ENCODE measurements at regions not wholly inside any gene's neighbourhood (a gene's known extent, or its start where the extent isn't known, plus 50 kb on each side); places are given as distances from the start of the nearest gene placed in this dataset.

- no peak for TF ChIP-seq CTCF (IDR thresholded peaks at IDR 0.05; ENCODE audit: insufficient read depth, low read length, poor library complexity, severe bottlenecking)
- H3K4me3 ChIP-seq (replicated peaks; ENCODE audit: low read depth, low read length) = no peak overlapping the region
- no peaks in the 10 kb centered on the region for H3K36me3 ChIP-seq (ENCODE audit: control insufficient read depth, insufficient read depth, low read length)
- DNase-seq (ENCODE audit: extremely low read depth, insufficient read length) = no peak
- no peaks in the 10 kb centered on the region; the same call in 1 of the 2 replicates for H3K27me3 ChIP-seq (replicated peaks; ENCODE audit: control insufficient read depth, insufficient read depth, low read length)
Measured at GRCh38 chr1:219398815-219399396, 214.0 kb downstream of the ZC3H11B start.

GRCh38 chr1:219397511-219397910, 215.4 kb downstream of the ZC3H11B start:
- no peak overlapping the region for H3K4me3 ChIP-seq (replicated peaks; ENCODE audit: low read depth, low read length)
- DNase-seq (ENCODE audit: extremely low read depth, insufficient read length) = no peak
- no peak for TF ChIP-seq CTCF (IDR thresholded peaks at IDR 0.05; ENCODE audit: insufficient read depth, low read length, poor library complexity, severe bottlenecking)

GRCh38 chr1:219391297-219391696, 217.6 kb downstream of the LYPLAL1 start:
- H3K4me3 ChIP-seq (replicated peaks; ENCODE audit: low read depth, low read length) = no peak overlapping the region
- no peak for TF ChIP-seq CTCF (IDR thresholded peaks at IDR 0.05; ENCODE audit: insufficient read depth, low read length, poor library complexity, severe bottlenecking)
- H3K27me3 ChIP-seq (replicated peaks; ENCODE audit: control insufficient read depth, insufficient read depth, low read length) = no peaks in the 10 kb centered on the region
- no peak for DNase-seq (ENCODE audit: extremely low read depth, insufficient read length)
- no peaks in the 10 kb centered on the region for H3K36me3 ChIP-seq (ENCODE audit: control insufficient read depth, insufficient read depth, low read length)

More at GRCh38 chr1:219397511-219397910, 215.4 kb downstream of the ZC3H11B start:
- H3K36me3 ChIP-seq (ENCODE audit: control insufficient read depth, insufficient read depth, low read length) = no peaks in the 10 kb centered on the region
- no peaks in the 10 kb centered on the region; the same call in 1 of the 2 replicates for H3K27me3 ChIP-seq (replicated peaks; ENCODE audit: control insufficient read depth, insufficient read depth, low read length)

- Histone ChIP-seq H3K36me3 (ENCODE audit: control insufficient read depth, insufficient read depth, low read length) (no peaks in the 10 kb centered on the region), H3K4me3 (replicated peaks; ENCODE audit: low read depth, low read length) (no peak overlapping the region), H3K27me3 (replicated peaks; ENCODE audit: control insufficient read depth, insufficient read depth, low read length) (no peaks in the 10 kb centered on the region)
- no peak for DNase-seq (ENCODE audit: extremely low read depth, insufficient read length)
- no peak for TF ChIP-seq CTCF (IDR thresholded peaks at IDR 0.05; ENCODE audit: insufficient read depth, low read length, poor library complexity, severe bottlenecking)
Measured at GRCh38 chr1:219387211-219387610, 213.5 kb downstream of the LYPLAL1 start.

GRCh38 chr1:219385787-219386427, 212.2 kb downstream of the LYPLAL1 start:
- peak; percentile 5 for DNase-seq (ENCODE audit: extremely low read depth, insufficient read length)
- no peak overlapping the region for H3K4me3 ChIP-seq (replicated peaks; ENCODE audit: low read depth, low read length)
- peak; percentile 85 for TF ChIP-seq CTCF (IDR thresholded peaks at IDR 0.05; ENCODE audit: insufficient read depth, low read length, poor library complexity, severe bottlenecking)
- no peaks in the 10 kb centered on the region for H3K27me3 ChIP-seq (replicated peaks; ENCODE audit: control insufficient read depth, insufficient read depth, low read length)
- H3K36me3 ChIP-seq (ENCODE audit: control insufficient read depth, insufficient read depth, low read length) = no peaks in the 10 kb centered on the region

All from GM06990 (cell line).